GM12874 (cell line): ENCODE measurements at regions not wholly inside any gene's neighbourhood (a gene's known extent, or its start where the extent isn't known, plus 50 kb on each side); places are given as distances from the start of the nearest gene placed in this dataset.

Experiments used
- TF ChIP-seq, protein P1 (sequence below): IDR thresholded peaks from 2 replicates; pipeline ENCODE4 v1.5.1; 2011; ENCODE audit warnings: low read depth, mild to moderate bottlenecking, control low read depth, low read length, moderate library complexity; ENCODE audit not compliant: insufficient read depth

DNA sequence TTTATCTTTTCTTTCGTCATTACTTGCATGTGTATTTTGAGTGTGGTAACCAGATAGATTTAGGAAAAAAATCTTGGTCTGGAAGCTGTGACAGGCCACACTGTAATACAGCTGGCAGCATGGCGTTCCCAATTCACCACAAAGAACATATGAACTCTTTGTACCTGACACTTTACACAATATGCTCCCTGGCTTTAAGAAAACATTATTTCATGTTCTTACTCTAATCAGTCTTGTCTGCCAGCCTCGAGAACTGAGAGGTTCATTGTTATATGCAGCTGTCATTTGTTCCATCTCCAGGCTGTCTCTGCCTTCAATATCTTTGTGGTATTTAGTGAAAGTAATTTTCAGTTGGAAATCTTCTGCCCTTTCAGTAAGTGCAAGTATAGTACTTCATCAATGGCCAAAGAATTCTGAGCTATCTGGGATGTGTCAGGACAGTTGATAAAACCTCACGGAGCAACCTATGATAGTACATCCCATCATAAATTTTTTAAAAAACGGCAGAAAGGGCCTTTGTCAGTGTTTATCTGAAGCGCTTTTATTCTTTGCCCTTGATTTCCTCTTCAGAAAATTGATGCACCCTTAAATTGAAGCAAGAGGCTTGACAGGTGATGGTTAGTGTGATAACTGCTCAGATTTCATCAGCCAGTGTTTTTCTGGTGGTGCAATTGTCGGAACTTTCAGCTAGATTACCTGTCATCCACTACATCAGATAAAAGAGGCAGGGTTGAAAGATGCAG, 146.3 kb upstream of the SP8 start:
- TF ChIP-seq, protein P1, sequence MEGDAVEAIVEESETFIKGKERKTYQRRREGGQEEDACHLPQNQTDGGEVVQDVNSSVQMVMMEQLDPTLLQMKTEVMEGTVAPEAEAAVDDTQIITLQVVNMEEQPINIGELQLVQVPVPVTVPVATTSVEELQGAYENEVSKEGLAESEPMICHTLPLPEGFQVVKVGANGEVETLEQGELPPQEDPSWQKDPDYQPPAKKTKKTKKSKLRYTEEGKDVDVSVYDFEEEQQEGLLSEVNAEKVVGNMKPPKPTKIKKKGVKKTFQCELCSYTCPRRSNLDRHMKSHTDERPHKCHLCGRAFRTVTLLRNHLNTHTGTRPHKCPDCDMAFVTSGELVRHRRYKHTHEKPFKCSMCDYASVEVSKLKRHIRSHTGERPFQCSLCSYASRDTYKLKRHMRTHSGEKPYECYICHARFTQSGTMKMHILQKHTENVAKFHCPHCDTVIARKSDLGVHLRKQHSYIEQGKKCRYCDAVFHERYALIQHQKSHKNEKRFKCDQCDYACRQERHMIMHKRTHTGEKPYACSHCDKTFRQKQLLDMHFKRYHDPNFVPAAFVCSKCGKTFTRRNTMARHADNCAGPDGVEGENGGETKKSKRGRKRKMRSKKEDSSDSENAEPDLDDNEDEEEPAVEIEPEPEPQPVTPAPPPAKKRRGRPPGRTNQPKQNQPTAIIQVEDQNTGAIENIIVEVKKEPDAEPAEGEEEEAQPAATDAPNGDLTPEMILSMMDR: no peak

DNA sequence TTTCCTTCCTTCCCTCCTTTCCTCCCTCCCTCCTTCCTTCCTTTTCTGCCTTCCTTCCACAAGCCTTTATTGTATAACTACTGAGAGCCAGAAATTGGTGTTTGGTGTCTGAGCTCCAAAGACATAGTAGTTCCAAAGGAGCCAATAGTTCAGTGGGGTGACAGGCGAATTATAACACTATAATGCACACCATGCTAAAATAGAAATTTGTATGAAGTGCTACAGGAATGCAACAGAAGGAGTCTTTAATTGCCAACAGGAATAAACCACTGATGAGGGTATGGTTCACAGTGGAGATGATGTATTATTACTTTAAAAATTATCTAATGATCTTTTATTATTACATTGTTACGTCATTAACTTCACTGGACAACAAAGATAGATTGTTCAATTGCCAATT, 158.8 kb upstream of the SP8 start:
- TF ChIP-seq, protein P1: no peak

DNA sequence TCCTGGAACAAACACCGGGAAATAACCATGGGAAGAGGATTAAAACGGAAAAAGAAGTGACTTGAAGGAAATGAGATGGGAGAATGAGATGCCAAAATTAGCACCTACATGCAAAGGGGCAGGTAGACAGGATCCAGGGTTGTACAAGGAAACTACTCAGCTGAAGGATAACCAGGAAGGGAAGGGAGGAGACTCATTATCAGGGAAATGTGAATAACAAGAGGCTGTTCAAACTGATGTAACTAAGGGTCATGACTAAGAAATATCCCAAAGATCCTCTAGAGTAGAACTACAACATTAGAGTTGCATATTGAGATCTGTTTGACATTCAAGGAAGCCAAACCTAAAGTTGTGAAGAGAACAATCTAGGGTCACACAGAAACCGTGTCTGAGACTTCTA, 166.2 kb upstream of the SP8 start:
- TF ChIP-seq, protein P1: no peak

DNA sequence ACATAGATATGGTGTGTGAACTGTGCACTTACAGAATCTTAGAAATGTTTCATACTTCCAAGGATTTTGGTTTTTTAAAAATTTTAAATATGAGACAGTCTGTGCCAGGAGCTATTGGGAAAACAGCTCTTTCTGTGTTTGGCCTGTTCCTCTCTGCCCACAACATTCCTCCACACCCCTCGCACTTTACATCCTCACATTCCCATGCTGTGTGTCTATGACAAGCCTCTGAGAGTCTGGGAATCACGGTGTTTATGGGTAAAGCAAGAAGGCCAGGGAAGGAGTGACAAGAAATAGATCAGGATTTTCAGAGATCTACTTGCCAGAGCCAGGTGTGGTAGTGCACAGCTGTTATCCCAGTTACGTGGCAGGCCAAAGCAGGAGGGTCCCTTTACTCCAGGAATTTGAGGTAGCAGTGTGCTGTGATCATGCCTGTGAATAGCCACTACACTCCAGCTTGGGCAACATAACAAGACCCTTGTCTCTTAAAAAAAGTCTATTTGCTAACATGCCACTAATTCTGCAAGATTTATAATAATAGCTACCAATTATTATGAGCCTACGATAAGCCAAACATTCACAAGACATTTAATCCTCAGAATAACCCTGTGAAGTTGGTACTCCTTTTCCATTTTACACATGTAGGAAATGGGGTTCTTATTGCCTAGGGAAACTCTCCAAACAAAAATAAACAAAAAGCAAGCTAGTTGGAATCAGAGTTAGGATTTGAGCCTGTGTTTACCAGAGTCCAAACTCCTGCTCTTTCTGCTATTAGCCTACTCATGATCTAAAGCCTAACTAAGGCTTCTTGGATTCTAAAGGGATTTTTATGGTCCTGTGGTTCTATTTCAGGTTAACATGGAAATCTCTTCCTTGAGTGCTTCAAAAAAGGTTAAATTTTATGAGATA, 168.3 kb upstream of the SP8 start:
- TF ChIP-seq, protein P1: no peak

DNA sequence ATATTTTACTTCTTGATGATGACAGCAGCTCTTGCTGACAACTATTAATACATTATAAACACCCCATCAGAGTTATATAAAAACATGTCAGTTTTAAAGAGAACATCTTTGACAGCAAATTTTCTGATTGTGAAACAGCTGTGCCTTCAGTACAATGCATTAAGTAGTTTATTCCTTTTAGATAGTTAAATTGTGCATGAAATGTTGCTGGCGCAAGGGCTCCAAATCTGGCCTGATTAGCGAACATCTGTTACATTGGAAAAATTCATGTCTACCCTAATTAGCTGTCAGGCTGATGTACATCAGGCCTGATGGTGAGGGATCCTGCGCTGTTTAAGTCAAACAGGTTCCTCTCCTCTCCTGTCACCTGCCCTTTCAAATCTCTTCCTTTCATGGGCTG, 171.9 kb upstream of the SP8 start:
- TF ChIP-seq, protein P1: no peak

DNA sequence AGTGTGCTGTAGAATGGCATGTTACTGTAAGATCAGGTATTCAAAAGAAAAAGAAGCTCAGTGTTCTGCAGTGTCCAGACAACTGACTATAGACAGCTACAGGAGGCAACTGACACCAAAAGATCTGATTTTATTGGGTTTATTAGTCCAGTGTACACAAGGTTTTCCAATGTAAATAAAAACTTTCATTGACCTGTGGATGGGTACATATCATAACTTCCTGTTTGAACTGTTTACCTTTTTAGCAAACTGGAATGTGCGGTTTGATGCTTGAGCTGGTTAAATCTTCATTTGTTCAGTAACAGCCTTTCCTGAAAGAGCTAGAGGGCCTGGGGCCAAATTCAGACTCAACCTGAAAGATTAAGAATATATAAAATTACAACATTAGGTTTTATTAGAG, 172.6 kb upstream of the SP8 start:
- TF ChIP-seq, protein P1: no peak

DNA sequence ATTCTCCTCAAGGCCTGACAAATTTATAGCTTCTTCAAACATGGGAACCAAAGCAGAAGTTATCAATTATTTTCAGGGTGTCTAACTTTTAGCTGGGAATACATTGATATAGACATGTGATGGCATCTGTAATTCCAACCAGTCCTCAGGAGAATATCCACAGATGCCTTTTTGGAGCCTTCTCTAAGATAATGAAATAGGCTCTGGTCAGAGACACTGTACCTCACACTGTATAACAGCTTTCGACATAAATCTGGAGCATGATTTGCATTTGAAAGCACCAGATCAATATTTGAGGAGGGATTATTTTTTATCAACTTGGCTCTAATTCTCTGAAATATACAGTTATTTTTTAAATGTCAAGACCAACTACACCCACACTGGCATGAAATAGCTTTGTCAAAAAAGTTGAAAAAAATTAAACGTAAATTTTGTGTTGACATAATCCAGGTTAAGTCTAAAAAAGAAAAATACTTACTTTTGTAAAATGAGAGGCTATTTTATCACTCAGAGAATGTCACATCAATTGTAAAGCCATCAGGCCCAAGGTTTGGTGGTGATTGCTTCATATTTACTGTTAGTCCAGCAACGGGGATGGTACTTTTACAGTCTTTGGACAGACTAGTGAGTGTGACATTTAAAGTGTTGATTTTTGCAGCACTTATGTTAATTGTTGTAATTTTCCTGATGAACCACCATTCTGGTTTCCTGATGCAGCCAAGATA, 177.0 kb upstream of the SP8 start:
- TF ChIP-seq, protein P1: no peak
